ENCODE measurements at regions not wholly inside any gene's neighbourhood (a gene's known extent, or its start where the extent isn't known, plus 50 kb on each side); places are given as distances from the start of the nearest gene placed in this dataset.
"Not testable (repeated sequence)": the region's sequence is repeated elsewhere in the genome, so short reads cannot be mapped to it uniquely, and the experiment has no call there.

- DNase-seq (ENCODE audit: low read depth) = no peak
Observed at GRCh38 chr20:47863315-47863965, 78.2 kb upstream of the SULF2 start.

- DNase-seq (ENCODE audit: low read depth) = no peak
Observed at GRCh38 chr20:47862574-47863240, 77.4 kb upstream of the SULF2 start.

GRCh38 chr20:47861116-47861515, 75.8 kb upstream of the SULF2 start:
- DNase-seq (ENCODE audit: low read depth) = no peak

GRCh38 chr20:47860049-47860830, 75.0 kb upstream of the SULF2 start:
- DNase-seq (ENCODE audit: low read depth) = no peak

GRCh38 chr20:47859278-47859677, 74.0 kb upstream of the SULF2 start:
- no peak for DNase-seq (ENCODE audit: low read depth)

GRCh38 chr20:47857569-47858464, 72.5 kb upstream of the SULF2 start:
- no peak for DNase-seq (ENCODE audit: low read depth)

- DNase-seq (ENCODE audit: low read depth) = no peak
Observed at GRCh38 chr20:47857187-47857568, 71.9 kb upstream of the SULF2 start.

GRCh38 chr20:47855799-47856198, 70.5 kb upstream of the SULF2 start:
- DNase-seq (ENCODE audit: low read depth) = no peak

- no peak for DNase-seq (ENCODE audit: low read depth)
Observed at GRCh38 chr20:47854687-47855212, 69.5 kb upstream of the SULF2 start.

- no peak for DNase-seq (ENCODE audit: low read depth)
Observed at GRCh38 chr20:47851774-47852173, 66.5 kb upstream of the SULF2 start.

GRCh38 chr20:47850146-47850545, 64.9 kb upstream of the SULF2 start:
- no peak for DNase-seq (ENCODE audit: low read depth)

- DNase-seq (ENCODE audit: low read depth) = no peak
Observed at GRCh38 chr20:47849596-47849995, 64.3 kb upstream of the SULF2 start.

GRCh38 chr20:47849006-47849405, 63.7 kb upstream of the SULF2 start:
- no peak for DNase-seq (ENCODE audit: low read depth)

- not testable (repeated sequence) for DNase-seq (ENCODE audit: low read depth)
Observed at GRCh38 chr20:47848534-47848933, 63.3 kb upstream of the SULF2 start.

GRCh38 chr20:47847884-47848485, 62.7 kb upstream of the SULF2 start:
- DNase-seq (ENCODE audit: low read depth) = no peak

- not testable (repeated sequence) for DNase-seq (ENCODE audit: low read depth)
Observed at GRCh38 chr20:47847220-47847619, 61.9 kb upstream of the SULF2 start.

GRCh38 chr20:47846651-47847050, 61.4 kb upstream of the SULF2 start:
- DNase-seq (ENCODE audit: low read depth) = not testable (repeated sequence)

GRCh38 chr20:47845382-47845977, 60.2 kb upstream of the SULF2 start:
- not testable (repeated sequence) for DNase-seq (ENCODE audit: low read depth)

GRCh38 chr20:47844568-47844906, 59.3 kb upstream of the SULF2 start:
- DNase-seq (ENCODE audit: low read depth) = not testable (repeated sequence)

GRCh38 chr20:47843886-47844567, 58.7 kb upstream of the SULF2 start:
- DNase-seq (ENCODE audit: low read depth) = no peak

All from stromal cell of bone marrow (primary cell).